WTC11 (cell line): ENCODE measurements at regions not wholly inside any gene's neighbourhood (a gene's known extent, or its start where the extent isn't known, plus 50 kb on each side); places are given as distances from the start of the nearest gene placed in this dataset.

Source experiments
- ATAC-seq: fragments of 200-7000 bp; cut with Tn5 transposase; 2 replicates; pipeline ENCODE4 v1.10.0; 2021; ENCODE audit warnings: mild to moderate bottlenecking, moderate library complexity
- CTCF ChIA-PET: fragments of 300-600 bp; sonication (Branson Sonifier 250); formaldehyde crosslinking; loops from one replicate; lab custom pipeline; 2021; ENCODE audit warnings: antibody characterized with exemption; lab: Charles Lee
- POLR2A ChIA-PET: fragments of 350-600 bp; sonication (Branson Sonifier 250); formaldehyde crosslinking; loops from one replicate; lab custom pipeline; 2021; ENCODE audit warnings: antibody characterized with exemption; lab: Charles Lee
- DNase-seq: peaks from one replicate; pipeline ENCODE4 v3.0.0; 2021; ENCODE audit warnings: low spot score
- H3K27ac Mint-ChIP-seq: 2 replicates; pipeline ENCODE4 v1.8.0; 2021; ENCODE audit warnings: mixed read lengths
- H3K27me3 Mint-ChIP-seq: 2 replicates; pipeline ENCODE4 v1.8.0; 2021; ENCODE audit warnings: low read depth, mild to moderate bottlenecking, moderate library complexity, mixed read lengths
- H3K36me3 Mint-ChIP-seq: 2 replicates; pipeline ENCODE4 v1.8.0; 2021; ENCODE audit warnings: mixed read lengths
- H3K4me1 Mint-ChIP-seq: 2 replicates; pipeline ENCODE4 v1.8.0; 2022; ENCODE audit warnings: mixed read lengths
- H3K4me3 Mint-ChIP-seq: 2 replicates; pipeline ENCODE4 v1.8.0; 2021; ENCODE audit warnings: mild to moderate bottlenecking, moderate library complexity, mixed read lengths
- H3K9me3 Mint-ChIP-seq: 2 replicates; pipeline ENCODE4 v1.8.0; 2021; ENCODE audit warnings: mixed read lengths
- ELF4 ChIP-seq: sonication (generic); formaldehyde crosslinking; IDR thresholded peaks from 2 replicates; pipeline ENCODE4 v1.8.1; 2022; ENCODE audit warnings: low read depth, mild to moderate bottlenecking, moderate library complexity, missing genetic modification reagents
- ESRRA ChIP-seq: sonication (generic); formaldehyde crosslinking; IDR thresholded peaks from 2 replicates; pipeline ENCODE4 v1.8.1; 2022; ENCODE audit warnings: mild to moderate bottlenecking, missing genetic modification reagents, borderline replicate concordance
- IRF2 ChIP-seq: sonication (generic); formaldehyde crosslinking; IDR thresholded peaks from 2 replicates; pipeline ENCODE4 v1.8.0; 2022; ENCODE audit warnings: low read depth, missing genetic modification reagents, borderline replicate concordance
- MXD4 ChIP-seq: fragments of 250-450 bp; sonication (Bioruptor Pico); IDR thresholded peaks from 2 replicates; pipeline ENCODE4 v1.8.0; 2021; ENCODE audit warnings: mild to moderate bottlenecking, moderate library complexity, borderline replicate concordance
- SMAD3 ChIP-seq: sonication (generic); formaldehyde crosslinking; IDR thresholded peaks from 2 replicates; pipeline ENCODE4 v1.8.0; 2022; ENCODE audit warnings: missing genetic modification reagents, mild to moderate bottlenecking, borderline replicate concordance
- SP1 ChIP-seq: sonication (generic); formaldehyde crosslinking; conservative IDR thresholded peaks from 2 replicates; pipeline ENCODE4 v1.8.1; 2022; ENCODE audit warnings: missing genetic modification reagents
- ZNF416 ChIP-seq: fragments of 250-450 bp; sonication (Bioruptor Pico); IDR thresholded peaks from 2 replicates; pipeline ENCODE4 v1.9.0; 2021; ENCODE audit warnings: mild to moderate bottlenecking, inconsistent platforms
- ZNF423 ChIP-seq: fragments of 250-450 bp; sonication (Bioruptor Pico); IDR thresholded peaks from 2 replicates; pipeline ENCODE4 v2.1.2; 2022; ENCODE audit warnings: mild to moderate bottlenecking, moderate library complexity
- TF ChIP-seq, protein P1 (sequence below): fragments of 250-450 bp; sonication (Bioruptor Pico); IDR thresholded peaks from 2 replicates; pipeline ENCODE4 v1.9.0; 2021; ENCODE audit warnings: mild to moderate bottlenecking
- TF ChIP-seq, protein P2 (sequence below): fragments of 250-450 bp; sonication (Bioruptor Pico); IDR thresholded peaks from 2 replicates; pipeline ENCODE4 v1.8.0; 2021; ENCODE audit warnings: mild to moderate bottlenecking
- TF ChIP-seq, protein P3 (sequence below): sonication (generic); formaldehyde crosslinking; IDR thresholded peaks from 2 replicates; pipeline ENCODE4 v1.8.0; 2022; ENCODE audit warnings: mild to moderate bottlenecking, missing genetic modification reagents
- TF ChIP-seq, protein P4 (sequence below): sonication (generic); formaldehyde crosslinking; IDR thresholded peaks from 2 replicates; pipeline ENCODE4 v1.8.1; 2022; ENCODE audit warnings: mild to moderate bottlenecking, moderate library complexity, missing genetic modification reagents
- TF ChIP-seq, protein P5 (sequence below): fragments of 200-600 bp; IDR thresholded peaks from 2 replicates; pipeline ENCODE4 v1.8.0; 2022; ENCODE audit warnings: antibody characterized with exemption

DNA sequence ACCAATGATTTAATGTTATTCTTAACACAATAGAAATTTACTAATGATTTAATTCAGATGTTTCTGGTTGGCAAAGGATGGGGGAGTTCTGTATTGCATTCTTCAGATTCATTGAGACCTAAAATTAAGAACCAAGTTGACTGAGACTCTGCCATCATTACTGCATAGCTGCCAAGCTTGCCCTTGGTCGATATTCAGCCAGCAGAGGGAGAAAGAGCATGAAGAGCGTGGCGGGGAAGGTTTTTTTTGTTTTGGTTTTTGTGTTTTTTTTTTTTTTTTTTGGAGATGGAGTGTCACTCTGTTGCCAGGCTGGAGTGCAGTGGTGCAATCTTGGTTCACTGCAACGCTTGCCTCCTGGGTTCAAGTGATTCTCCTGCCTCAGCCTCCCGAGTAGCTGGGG lies 659.4 kb upstream of the EEF2KMT start:
- DNase-seq (no peak), ATAC-seq (no peak)
- no peak overlapping the region for H3K27ac Mint-ChIP-seq
- CTCF ChIA-PET: interaction anchor here (0.7 kb wide), 1 partner anchor 141 kb away, joined by 3 read pairs; no protein-coding TSS in a partner anchor
- no peaks in the 10 kb centered on the region for H3K4me1 Mint-ChIP-seq
- H3K27me3 Mint-ChIP-seq: peaks cover 11% of the 10 kb centered on the region
- H3K9me3 Mint-ChIP-seq: peaks cover 86% of the 10 kb centered on the region
- TF ChIP-seq, protein P1, sequence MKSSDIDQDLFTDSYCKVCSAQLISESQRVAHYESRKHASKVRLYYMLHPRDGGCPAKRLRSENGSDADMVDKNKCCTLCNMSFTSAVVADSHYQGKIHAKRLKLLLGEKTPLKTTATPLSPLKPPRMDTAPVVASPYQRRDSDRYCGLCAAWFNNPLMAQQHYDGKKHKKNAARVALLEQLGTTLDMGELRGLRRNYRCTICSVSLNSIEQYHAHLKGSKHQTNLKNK: no peak
- no peak for TF ChIP-seq ZNF416 (CRISPR knock-in tag)
- no peak for TF ChIP-seq MXD4
- TF ChIP-seq, protein P2, sequence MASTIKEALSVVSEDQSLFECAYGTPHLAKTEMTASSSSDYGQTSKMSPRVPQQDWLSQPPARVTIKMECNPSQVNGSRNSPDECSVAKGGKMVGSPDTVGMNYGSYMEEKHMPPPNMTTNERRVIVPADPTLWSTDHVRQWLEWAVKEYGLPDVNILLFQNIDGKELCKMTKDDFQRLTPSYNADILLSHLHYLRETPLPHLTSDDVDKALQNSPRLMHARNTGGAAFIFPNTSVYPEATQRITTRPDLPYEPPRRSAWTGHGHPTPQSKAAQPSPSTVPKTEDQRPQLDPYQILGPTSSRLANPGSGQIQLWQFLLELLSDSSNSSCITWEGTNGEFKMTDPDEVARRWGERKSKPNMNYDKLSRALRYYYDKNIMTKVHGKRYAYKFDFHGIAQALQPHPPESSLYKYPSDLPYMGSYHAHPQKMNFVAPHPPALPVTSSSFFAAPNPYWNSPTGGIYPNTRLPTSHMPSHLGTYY: no peak
- TF ChIP-seq, all 79 proteins: peak for 0
- Mint-ChIP-seq H3K36me3 (peaks cover 63% of the 10 kb centered on the region), H3K4me3 (no peak overlapping the region)
- POLR2A ChIA-PET: no interaction called here

DNA sequence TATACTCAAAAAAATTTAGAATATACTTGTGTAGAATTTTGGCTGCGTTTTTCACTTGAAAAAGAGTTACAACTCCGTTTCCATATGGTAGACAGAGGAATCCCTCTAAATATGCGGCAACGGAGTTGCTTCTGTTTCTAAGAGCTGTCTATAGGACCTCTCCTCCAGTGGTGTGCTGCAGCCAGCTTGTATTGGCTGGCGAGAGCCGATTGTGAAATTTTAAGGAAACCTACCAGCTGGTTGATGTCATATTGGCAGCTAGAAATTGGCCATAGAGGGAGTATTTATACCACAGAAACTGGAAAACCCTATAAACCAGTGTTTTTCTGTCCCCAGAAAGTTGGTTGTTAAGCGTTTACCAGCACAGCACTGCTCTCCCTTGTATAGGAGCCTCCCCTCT lies 655.8 kb upstream of the EEF2KMT start:
- H3K36me3 Mint-ChIP-seq: peaks cover 61% of the 10 kb centered on the region

More for the DNA sequence above, 655.8 kb upstream of the EEF2KMT start:
- TF ChIP-seq IRF2 (CRISPR knock-in tag): no peak
- TF ChIP-seq, protein P3, sequence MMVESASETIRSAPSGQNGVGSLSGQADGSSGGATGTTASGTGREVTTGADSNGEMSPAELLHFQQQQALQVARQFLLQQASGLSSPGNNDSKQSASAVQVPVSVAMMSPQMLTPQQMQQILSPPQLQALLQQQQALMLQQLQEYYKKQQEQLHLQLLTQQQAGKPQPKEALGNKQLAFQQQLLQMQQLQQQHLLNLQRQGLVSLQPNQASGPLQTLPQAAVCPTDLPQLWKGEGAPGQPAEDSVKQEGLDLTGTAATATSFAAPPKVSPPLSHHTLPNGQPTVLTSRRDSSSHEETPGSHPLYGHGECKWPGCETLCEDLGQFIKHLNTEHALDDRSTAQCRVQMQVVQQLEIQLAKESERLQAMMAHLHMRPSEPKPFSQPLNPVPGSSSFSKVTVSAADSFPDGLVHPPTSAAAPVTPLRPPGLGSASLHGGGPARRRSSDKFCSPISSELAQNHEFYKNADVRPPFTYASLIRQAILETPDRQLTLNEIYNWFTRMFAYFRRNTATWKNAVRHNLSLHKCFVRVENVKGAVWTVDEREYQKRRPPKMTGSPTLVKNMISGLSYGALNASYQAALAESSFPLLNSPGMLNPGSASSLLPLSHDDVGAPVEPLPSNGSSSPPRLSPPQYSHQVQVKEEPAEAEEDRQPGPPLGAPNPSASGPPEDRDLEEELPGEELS (CRISPR knock-in tag): no peak
- TF ChIP-seq MXD4: no peak
- TF ChIP-seq, protein P4, sequence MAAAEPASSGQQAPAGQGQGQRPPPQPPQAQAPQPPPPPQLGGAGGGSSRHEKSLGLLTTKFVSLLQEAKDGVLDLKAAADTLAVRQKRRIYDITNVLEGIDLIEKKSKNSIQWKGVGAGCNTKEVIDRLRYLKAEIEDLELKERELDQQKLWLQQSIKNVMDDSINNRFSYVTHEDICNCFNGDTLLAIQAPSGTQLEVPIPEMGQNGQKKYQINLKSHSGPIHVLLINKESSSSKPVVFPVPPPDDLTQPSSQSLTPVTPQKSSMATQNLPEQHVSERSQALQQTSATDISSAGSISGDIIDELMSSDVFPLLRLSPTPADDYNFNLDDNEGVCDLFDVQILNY (CRISPR knock-in tag): no peak
- no peak for TF ChIP-seq ELF4 (CRISPR knock-in tag)
- TF ChIP-seq ESRRA (CRISPR knock-in tag): no peak
- no peak for TF ChIP-seq ZNF423
- no peak for TF ChIP-seq SP1 (CRISPR knock-in tag)
- no peak for TF ChIP-seq SMAD3 (CRISPR knock-in tag)
- TF ChIP-seq, protein P1: no peak
- TF ChIP-seq, protein P2: no peak
- TF ChIP-seq, protein P5, sequence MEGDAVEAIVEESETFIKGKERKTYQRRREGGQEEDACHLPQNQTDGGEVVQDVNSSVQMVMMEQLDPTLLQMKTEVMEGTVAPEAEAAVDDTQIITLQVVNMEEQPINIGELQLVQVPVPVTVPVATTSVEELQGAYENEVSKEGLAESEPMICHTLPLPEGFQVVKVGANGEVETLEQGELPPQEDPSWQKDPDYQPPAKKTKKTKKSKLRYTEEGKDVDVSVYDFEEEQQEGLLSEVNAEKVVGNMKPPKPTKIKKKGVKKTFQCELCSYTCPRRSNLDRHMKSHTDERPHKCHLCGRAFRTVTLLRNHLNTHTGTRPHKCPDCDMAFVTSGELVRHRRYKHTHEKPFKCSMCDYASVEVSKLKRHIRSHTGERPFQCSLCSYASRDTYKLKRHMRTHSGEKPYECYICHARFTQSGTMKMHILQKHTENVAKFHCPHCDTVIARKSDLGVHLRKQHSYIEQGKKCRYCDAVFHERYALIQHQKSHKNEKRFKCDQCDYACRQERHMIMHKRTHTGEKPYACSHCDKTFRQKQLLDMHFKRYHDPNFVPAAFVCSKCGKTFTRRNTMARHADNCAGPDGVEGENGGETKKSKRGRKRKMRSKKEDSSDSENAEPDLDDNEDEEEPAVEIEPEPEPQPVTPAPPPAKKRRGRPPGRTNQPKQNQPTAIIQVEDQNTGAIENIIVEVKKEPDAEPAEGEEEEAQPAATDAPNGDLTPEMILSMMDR: no peak
- peaks cover 14% of the 10 kb centered on the region for H3K27me3 Mint-ChIP-seq
- H3K4me1 Mint-ChIP-seq: no peaks in the 10 kb centered on the region
- ChIA-PET POLR2A (no interaction called here), CTCF (no interaction called here)
- peaks cover 82% of the 10 kb centered on the region for H3K9me3 Mint-ChIP-seq
- H3K4me3 Mint-ChIP-seq: no peak overlapping the region
- H3K27ac Mint-ChIP-seq: no peak overlapping the region
- DNase-seq (no peak), ATAC-seq (no peak)
